ENCODE measurements at regions not wholly inside any gene's neighbourhood (a gene's known extent, or its start where the extent isn't known, plus 50 kb on each side); places are given as distances from the start of the nearest gene placed in this dataset.

GRCh38 chr17:33664116-33664840 lies 371.2 kb upstream of the ASIC2 start:
- Histone ChIP-seq H2AFZ (ENCODE audit: low read depth, low read length) (no peak overlapping the region), H3K4me2 (ENCODE audit: insufficient read depth, low read length) (no peak overlapping the region), H3K79me2 (ENCODE audit: control insufficient read depth, insufficient read depth, low read length) (no peaks in the 10 kb centered on the region), H4K20me1 (replicated peaks; ENCODE audit: control insufficient read depth, extremely low read depth, insufficient read depth, low read length) (no peaks in the 10 kb centered on the region), H3K9ac (replicated peaks; ENCODE audit: extremely low read depth, insufficient read depth, low read length) (no peak overlapping the region), H3K27ac (ENCODE audit: insufficient read depth, low read depth, low read length) (no peak overlapping the region), H3K36me3 (ENCODE audit: control insufficient read depth in 2 of 2, extremely low read depth in 1 of 2, insufficient read depth in 2 of 2, low read length in 2 of 2) (no peaks in the 10 kb centered on the region), H3K4me1 (ENCODE audit: control insufficient read depth, extremely low read depth, insufficient read depth, low read length) (no peaks in the 10 kb centered on the region), H3K9me3 (replicated peaks; ENCODE audit: control insufficient read depth, insufficient read depth, low read length) (no peaks in the 10 kb centered on the region), H3K4me3 (replicated peaks in 1 of 3; ENCODE audit: insufficient read depth in 1 of 3, low read depth in 1 of 3, low read length in 3 of 3) (no peak overlapping the region), H3K9me1 (replicated peaks; ENCODE audit: control insufficient read depth, extremely low read depth, insufficient read depth, low read length) (no peaks in the 10 kb centered on the region), H3K27me3 (ENCODE audit: control insufficient read depth in 2 of 2, insufficient read depth in 2 of 2, low read length in 2 of 2) (no peaks in the 10 kb centered on the region)
- dilution Hi-C loops (cut with MboI; ENCODE audit: extremely low pct_ligation_motif_present, low sequenced_read_pairs) (no loop called here), intact Hi-C loops (cut with micrococcal nuclease) (no loop called here)
- ChIA-PET CTCF (no interaction called here), POLR2A (no interaction called here)
- DNase-seq (ENCODE audit: low read depth, low spot score) (no peak), FAIRE-seq (no peak)
- TF ChIP-seq EZH2 (IDR thresholded peaks at IDR 0.05; ENCODE audit: borderline replicate concordance, low read depth, low read length, severe bottlenecking): no peak
- no peak for TF ChIP-seq MYC (IDR thresholded peaks at IDR 0.05; ENCODE audit: low read depth, low read length)
- no TSS peak for BruUV-seq (replicated peaks)

- Histone ChIP-seq H3K4me1 (ENCODE audit: control insufficient read depth, extremely low read depth, insufficient read depth, low read length) (no peaks in the 10 kb centered on the region), H3K27ac (ENCODE audit: insufficient read depth, low read depth, low read length) (no peak overlapping the region), H3K79me2 (ENCODE audit: control insufficient read depth, insufficient read depth, low read length) (no peaks in the 10 kb centered on the region), H2AFZ (ENCODE audit: low read depth, low read length) (no peak overlapping the region), H3K36me3 (ENCODE audit: control insufficient read depth in 2 of 2, extremely low read depth in 1 of 2, insufficient read depth in 2 of 2, low read length in 2 of 2) (no peaks in the 10 kb centered on the region), H4K20me1 (replicated peaks; ENCODE audit: control insufficient read depth, extremely low read depth, insufficient read depth, low read length) (no peaks in the 10 kb centered on the region), H3K9me3 (replicated peaks; ENCODE audit: control insufficient read depth, insufficient read depth, low read length) (no peaks in the 10 kb centered on the region), H3K4me3 (replicated peaks in 1 of 3; ENCODE audit: insufficient read depth in 1 of 3, low read depth in 1 of 3, low read length in 3 of 3) (no peak overlapping the region), H3K9ac (replicated peaks; ENCODE audit: extremely low read depth, insufficient read depth, low read length) (no peak overlapping the region), H3K9me1 (replicated peaks; ENCODE audit: control insufficient read depth, extremely low read depth, insufficient read depth, low read length) (no peaks in the 10 kb centered on the region), H3K4me2 (ENCODE audit: insufficient read depth, low read length) (no peak overlapping the region), H3K27me3 (ENCODE audit: control insufficient read depth in 2 of 2, insufficient read depth in 2 of 2, low read length in 2 of 2) (no peaks in the 10 kb centered on the region)
- DNase-seq (ENCODE audit: low read depth, low spot score): no peak
- FAIRE-seq: no peak
- ChIA-PET POLR2A (no interaction called here), CTCF (no interaction called here)
- dilution Hi-C loops (cut with MboI; ENCODE audit: extremely low pct_ligation_motif_present, low sequenced_read_pairs): no loop called here
- intact Hi-C loops (cut with micrococcal nuclease): no loop called here
- no TSS peak for BruUV-seq (replicated peaks)
- TF ChIP-seq JUN (IDR thresholded peaks at IDR 0.05; ENCODE audit: borderline replicate concordance, insufficient read depth, insufficient read length, low read depth) (no peak), MYC (IDR thresholded peaks at IDR 0.05; ENCODE audit: low read depth, low read length) (no peak), FOS (IDR thresholded peaks at IDR 0.05; ENCODE audit: borderline replicate concordance, insufficient read depth, low read length) (no peak), MAX (IDR thresholded peaks at IDR 0.05; ENCODE audit: insufficient read depth, insufficient read length) (no peak), POLR2AphosphoS5 (IDR thresholded peaks at IDR 0.05; ENCODE audit: insufficient read depth, low read depth, low read length) (no peak), POLR2A (IDR thresholded peaks at IDR 0.05; ENCODE audit: low read depth, low read length) (no peak), EZH2 (IDR thresholded peaks at IDR 0.05; ENCODE audit: borderline replicate concordance, low read depth, low read length, severe bottlenecking) (no peak), CTCF (IDR thresholded peaks at IDR 0.05; ENCODE audit: extremely low read depth in 1 of 2, insufficient read depth in 1 of 2, low read depth in 1 of 2, low read length in 2 of 2) (no peak), GATA2 (IDR thresholded peaks at IDR 0.05; ENCODE audit: insufficient read depth, insufficient read length, low read depth, low read length) (no peak)
These were observed 374.0 kb upstream of the ASIC2 start for GRCh38 chr17:33667052-33667509.

Measured in endothelial cell of umbilical vein (primary cell).